ENCODE measurements at regions not wholly inside any gene's neighbourhood (a gene's known extent, or its start where the extent isn't known, plus 50 kb on each side); places are given as distances from the start of the nearest gene placed in this dataset.

DNA sequence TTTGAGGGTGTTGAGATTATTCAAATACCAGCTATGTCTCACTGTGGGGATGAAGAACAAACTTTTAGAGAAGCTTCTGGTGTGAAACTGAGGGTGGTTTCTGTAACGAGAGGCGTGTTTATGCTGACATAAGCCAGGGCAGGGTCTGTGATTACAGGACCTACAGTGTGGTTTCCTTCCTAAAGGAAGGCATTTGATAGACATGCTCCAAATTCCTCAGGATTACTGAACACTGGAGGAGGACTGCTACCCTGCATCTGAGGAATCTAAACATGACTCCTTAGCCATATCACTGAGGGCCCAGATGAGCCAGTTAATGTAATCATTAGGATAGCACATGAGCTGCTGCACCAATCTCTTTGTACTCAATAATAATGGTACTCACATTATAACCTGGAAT lies 328.4 kb upstream of the UMPS start:
- H3K9me3 ChIP-seq (ENCODE audit: control insufficient read depth, low read length): no peaks in the 10 kb centered on the region
- no peaks in the 10 kb centered on the region for H3K79me2 ChIP-seq
- no peak overlapping the region for H2AFZ ChIP-seq
- no peak overlapping the region for H3K4me3 ChIP-seq (ENCODE audit: low read depth, low read length)
- no peak overlapping the region for H3K9ac ChIP-seq
- TF ChIP-seq, protein P1, sequence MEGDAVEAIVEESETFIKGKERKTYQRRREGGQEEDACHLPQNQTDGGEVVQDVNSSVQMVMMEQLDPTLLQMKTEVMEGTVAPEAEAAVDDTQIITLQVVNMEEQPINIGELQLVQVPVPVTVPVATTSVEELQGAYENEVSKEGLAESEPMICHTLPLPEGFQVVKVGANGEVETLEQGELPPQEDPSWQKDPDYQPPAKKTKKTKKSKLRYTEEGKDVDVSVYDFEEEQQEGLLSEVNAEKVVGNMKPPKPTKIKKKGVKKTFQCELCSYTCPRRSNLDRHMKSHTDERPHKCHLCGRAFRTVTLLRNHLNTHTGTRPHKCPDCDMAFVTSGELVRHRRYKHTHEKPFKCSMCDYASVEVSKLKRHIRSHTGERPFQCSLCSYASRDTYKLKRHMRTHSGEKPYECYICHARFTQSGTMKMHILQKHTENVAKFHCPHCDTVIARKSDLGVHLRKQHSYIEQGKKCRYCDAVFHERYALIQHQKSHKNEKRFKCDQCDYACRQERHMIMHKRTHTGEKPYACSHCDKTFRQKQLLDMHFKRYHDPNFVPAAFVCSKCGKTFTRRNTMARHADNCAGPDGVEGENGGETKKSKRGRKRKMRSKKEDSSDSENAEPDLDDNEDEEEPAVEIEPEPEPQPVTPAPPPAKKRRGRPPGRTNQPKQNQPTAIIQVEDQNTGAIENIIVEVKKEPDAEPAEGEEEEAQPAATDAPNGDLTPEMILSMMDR (IDR thresholded peaks at IDR 0.05): no peak
- no peaks in the 10 kb centered on the region for H3K4me1 ChIP-seq
- H3K36me3 ChIP-seq (ENCODE audit: control insufficient read depth, insufficient read depth, low read length): no peaks in the 10 kb centered on the region
- H3K27me3 ChIP-seq (ENCODE audit: control insufficient read depth, insufficient read depth, low read length): no peaks in the 10 kb centered on the region
- no peak overlapping the region for H3K27ac ChIP-seq
- no peak overlapping the region for H3K4me2 ChIP-seq (ENCODE audit: low read length)

DNA sequence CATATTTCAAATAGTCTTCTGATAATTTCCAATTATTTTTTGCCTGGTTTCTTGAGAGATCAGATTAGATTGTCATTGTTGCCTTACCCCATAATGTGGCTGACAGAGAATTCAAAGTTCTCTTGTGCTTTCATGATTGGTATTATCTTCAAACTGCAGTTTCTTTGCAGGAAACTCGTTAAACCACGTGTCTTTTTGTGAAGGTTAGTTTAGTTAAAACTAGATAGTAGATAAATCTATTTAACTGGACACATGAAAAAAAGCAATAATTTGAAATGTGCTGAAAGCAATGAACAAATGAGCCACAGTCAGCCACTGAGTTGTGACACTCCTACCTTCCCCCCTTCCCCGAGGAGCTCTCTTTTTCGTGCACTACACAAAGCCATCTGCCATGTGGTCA lies 327.5 kb upstream of the UMPS start:
- no peak overlapping the region for H3K27ac ChIP-seq
- TF ChIP-seq, protein P1 (IDR thresholded peaks at IDR 0.05): no peak
- H3K9me3 ChIP-seq (ENCODE audit: control insufficient read depth, low read length): no peaks in the 10 kb centered on the region
- H3K36me3 ChIP-seq (ENCODE audit: control insufficient read depth, insufficient read depth, low read length): no peaks in the 10 kb centered on the region
- H3K27me3 ChIP-seq (ENCODE audit: control insufficient read depth, insufficient read depth, low read length): no peaks in the 10 kb centered on the region
- H3K4me2 ChIP-seq (ENCODE audit: low read length): no peak overlapping the region
- H3K9ac ChIP-seq: no peak overlapping the region
- H3K79me2 ChIP-seq: no peaks in the 10 kb centered on the region
- H2AFZ ChIP-seq: no peak overlapping the region
- no peak overlapping the region for H3K4me3 ChIP-seq (ENCODE audit: low read depth, low read length)
- H3K4me1 ChIP-seq: no peaks in the 10 kb centered on the region

DNA sequence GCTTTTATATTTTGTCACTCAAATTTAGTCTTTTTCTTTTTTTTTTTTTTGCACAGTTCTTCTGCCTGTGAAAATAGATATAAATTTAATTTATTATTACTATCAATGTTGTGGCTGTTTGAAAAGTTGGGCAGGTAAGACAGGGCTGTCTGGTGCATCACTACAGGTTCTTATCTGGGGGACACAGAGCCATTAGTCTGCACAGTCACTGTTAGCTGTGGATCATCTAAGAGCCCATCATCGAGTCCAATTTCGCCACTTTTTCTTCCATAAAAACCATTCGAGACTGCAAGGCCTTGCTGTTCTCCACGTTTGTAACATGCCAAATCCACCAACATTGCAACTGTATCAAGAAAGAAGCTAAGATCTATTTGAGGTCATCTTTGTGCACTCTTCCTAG lies 325.6 kb upstream of the UMPS start:
- H3K36me3 ChIP-seq (ENCODE audit: control insufficient read depth, insufficient read depth, low read length): no peaks in the 10 kb centered on the region
- TF ChIP-seq, protein P1 (IDR thresholded peaks at IDR 0.05): no peak

DNA sequence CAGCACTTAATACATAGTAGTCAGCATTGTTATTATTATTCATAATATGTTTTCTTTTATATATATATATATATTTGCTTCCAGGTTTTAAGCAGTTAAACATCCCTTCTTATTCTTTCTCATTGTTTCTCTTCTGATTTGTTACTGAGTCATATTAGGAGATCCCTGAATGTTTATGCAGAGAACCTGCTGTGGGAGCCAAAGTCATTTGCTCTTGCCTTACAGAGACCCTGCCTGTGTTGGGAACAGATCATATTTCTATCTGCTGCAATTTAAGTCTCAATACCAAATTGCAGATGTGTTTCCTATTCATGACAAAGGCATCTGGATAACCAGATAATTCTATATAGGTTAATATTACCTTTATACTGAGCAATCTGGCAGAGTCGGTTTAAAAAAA lies 323.0 kb upstream of the UMPS start:
- Histone ChIP-seq H3K9me3 (ENCODE audit: control insufficient read depth, low read length) (no peaks in the 10 kb centered on the region), H3K9ac (no peak overlapping the region), H3K79me2 (no peaks in the 10 kb centered on the region), H2AFZ (no peak overlapping the region), H3K27me3 (ENCODE audit: control insufficient read depth, insufficient read depth, low read length) (no peaks in the 10 kb centered on the region), H3K36me3 (ENCODE audit: control insufficient read depth, insufficient read depth, low read length) (no peaks in the 10 kb centered on the region), H3K27ac (no peak overlapping the region), H3K4me3 (ENCODE audit: low read depth, low read length) (no peak overlapping the region), H3K4me2 (ENCODE audit: low read length) (no peak overlapping the region), H3K4me1 (no peaks in the 10 kb centered on the region)
- TF ChIP-seq, protein P1 (IDR thresholded peaks at IDR 0.05): no peak

More for the DNA sequence above, 325.6 kb upstream of the UMPS start:
- Histone ChIP-seq H3K9ac (no peak overlapping the region), H3K9me3 (ENCODE audit: control insufficient read depth, low read length) (no peaks in the 10 kb centered on the region), H3K4me3 (ENCODE audit: low read depth, low read length) (no peak overlapping the region), H3K79me2 (no peaks in the 10 kb centered on the region), H2AFZ (no peak overlapping the region), H3K4me2 (ENCODE audit: low read length) (no peak overlapping the region), H3K27me3 (ENCODE audit: control insufficient read depth, insufficient read depth, low read length) (no peaks in the 10 kb centered on the region), H3K4me1 (no peaks in the 10 kb centered on the region), H3K27ac (no peak overlapping the region)

DNA sequence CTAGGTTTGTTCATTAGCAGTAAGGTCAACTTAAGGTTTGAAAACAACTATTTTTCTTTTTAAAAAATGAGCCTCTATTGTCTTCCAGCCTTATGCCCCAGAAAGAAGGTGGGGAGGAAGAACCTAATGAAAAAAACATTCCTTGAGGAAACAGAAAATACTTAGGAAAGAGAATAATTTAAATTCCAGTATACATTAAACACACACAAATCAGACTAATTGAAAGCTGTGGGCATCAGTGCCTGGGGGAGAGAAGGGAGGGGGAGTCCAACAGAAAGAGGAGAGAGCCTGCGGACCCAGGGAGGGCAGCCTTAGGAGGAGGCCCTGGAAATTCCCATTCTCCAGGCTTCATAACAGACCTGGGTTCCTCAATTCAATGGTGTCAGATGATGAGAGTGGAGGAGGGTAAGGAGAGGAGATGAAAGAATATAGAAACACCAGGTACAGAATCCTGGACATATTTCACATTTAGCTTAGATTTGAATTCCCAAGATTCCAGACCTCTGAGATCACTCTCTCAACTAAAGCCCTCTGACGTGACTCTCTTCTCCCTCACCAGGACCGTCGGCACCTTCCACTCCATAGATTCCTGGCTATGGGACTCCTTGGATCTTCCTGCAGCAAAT lies 320.5 kb upstream of the UMPS start:
- Histone ChIP-seq H3K4me1 (no peaks in the 10 kb centered on the region), H3K9ac (no peak overlapping the region), H3K27me3 (ENCODE audit: control insufficient read depth, insufficient read depth, low read length) (no peaks in the 10 kb centered on the region), H3K9me3 (ENCODE audit: control insufficient read depth, low read length) (no peaks in the 10 kb centered on the region), H3K79me2 (no peaks in the 10 kb centered on the region), H3K36me3 (ENCODE audit: control insufficient read depth, insufficient read depth, low read length) (no peaks in the 10 kb centered on the region), H3K4me3 (ENCODE audit: low read depth, low read length) (no peak overlapping the region), H2AFZ (no peak overlapping the region), H3K27ac (no peak overlapping the region), H3K4me2 (ENCODE audit: low read length) (no peak overlapping the region)
- TF ChIP-seq, protein P1 (IDR thresholded peaks at IDR 0.05): no peak

Data from parathyroid adenoma (tissue), 2 donors.